Brain microvascular endothelial cell (primary cell): ENCODE measurements at regions not wholly inside any gene's neighbourhood (a gene's known extent, or its start where the extent isn't known, plus 50 kb on each side); places are given as distances from the start of the nearest gene placed in this dataset.

Source experiments
- DNase-seq: peaks from one replicate; pipeline ENCODE4 v3.0.0-alpha.2; 2020
- H3K27ac ChIP-seq: fragments of 250-450 bp; sonication (Bioruptor Pico); 2 replicates; pipeline ENCODE4 v1.5.1; 2020; ENCODE audit warnings: mild to moderate bottlenecking, moderate library complexity
- H3K27me3 ChIP-seq: fragments of 250-450 bp; sonication (Bioruptor Pico); replicated peaks from 2 replicates; pipeline ENCODE4 v1.5.1; 2020; ENCODE audit warnings: mild to moderate bottlenecking
- H3K36me3 ChIP-seq: fragments of 250-450 bp; sonication (Bioruptor Pico); replicated peaks from 2 replicates; pipeline ENCODE4 v1.5.1; 2020; ENCODE audit warnings: mild to moderate bottlenecking
- H3K4me3 ChIP-seq: 2 replicates; pipeline ENCODE4 v1.5.1; 2011; ENCODE audit warnings: low read depth, mild to moderate bottlenecking, control low read depth, low read length, moderate library complexity
- in situ Hi-C: cut with HindIII; loops from 2 replicates; pipeline ENCODE4 v1.10.0; 2017; ENCODE audit warnings: low sequenced_read_pairs, low pct_ligation_motif_present
- TF ChIP-seq, protein P1 (sequence below): IDR thresholded peaks from 2 replicates; pipeline ENCODE4 v1.5.1; 2011; ENCODE audit warnings: low read depth, mild to moderate bottlenecking, moderate library complexity, low read length, control low read depth, inconsistent platforms; ENCODE audit errors: missing control alignments

DNA sequence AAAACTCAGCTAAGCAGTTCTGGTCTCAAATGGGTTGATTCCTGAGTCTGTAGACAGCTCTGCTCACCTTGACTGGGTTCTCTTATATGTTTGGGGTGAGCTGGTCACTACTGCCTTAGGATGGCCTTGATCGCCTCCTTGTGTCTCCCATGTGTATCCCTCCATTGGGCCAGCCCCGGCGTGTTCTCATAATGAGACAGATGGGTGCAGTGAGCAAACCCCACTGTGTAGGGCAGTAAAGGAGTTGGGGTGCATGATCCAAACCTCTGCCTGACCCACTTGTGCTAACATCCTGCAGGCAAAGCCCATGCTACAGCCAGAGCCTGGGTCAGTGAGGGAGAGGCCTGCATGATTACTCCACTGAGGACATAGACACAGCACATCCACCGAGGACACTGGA, 657.6 kb downstream of the BRD1 start:
- Histone ChIP-seq H3K27ac (no peak overlapping the region), H3K36me3 (no peaks in the 10 kb centered on the region)
- in situ Hi-C loops: no loop called here

DNA sequence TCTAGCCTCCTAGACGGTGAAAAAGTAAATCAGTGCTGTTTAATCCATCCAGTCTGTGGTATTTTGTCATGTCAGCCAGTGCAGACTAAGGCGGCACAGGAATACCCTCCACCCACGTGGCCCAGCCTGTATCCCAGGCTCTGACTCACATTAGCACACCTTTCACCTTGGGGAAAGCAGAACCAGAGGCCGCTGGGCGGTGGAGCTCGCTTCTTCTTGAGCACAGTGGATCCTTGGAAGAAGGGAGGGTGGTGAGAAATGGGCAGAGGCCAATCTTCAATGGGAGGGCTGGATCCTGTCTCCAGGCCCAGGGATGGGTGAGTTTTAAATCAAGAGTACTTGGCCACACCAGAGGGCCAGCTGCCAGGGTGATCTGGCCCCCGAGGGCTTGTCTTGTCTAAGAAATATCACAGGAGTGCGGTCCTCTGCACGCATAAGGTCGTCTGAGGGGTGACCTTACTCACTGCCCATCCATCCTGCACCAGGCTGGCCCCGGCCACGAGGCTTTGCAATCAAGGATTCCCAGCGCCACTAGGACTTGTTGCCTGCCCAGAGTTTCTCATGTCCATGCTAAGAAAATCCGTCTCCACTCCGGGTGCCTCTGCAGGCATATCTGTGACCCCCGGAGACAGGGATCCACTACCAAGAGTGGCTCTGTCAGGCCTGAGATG, 658.5 kb downstream of the BRD1 start:
- in situ Hi-C loops: no loop called here
- H3K4me3 ChIP-seq: no peak overlapping the region
- DNase-seq: no peak
- no peaks in the 10 kb centered on the region for H3K36me3 ChIP-seq
- TF ChIP-seq, protein P1, sequence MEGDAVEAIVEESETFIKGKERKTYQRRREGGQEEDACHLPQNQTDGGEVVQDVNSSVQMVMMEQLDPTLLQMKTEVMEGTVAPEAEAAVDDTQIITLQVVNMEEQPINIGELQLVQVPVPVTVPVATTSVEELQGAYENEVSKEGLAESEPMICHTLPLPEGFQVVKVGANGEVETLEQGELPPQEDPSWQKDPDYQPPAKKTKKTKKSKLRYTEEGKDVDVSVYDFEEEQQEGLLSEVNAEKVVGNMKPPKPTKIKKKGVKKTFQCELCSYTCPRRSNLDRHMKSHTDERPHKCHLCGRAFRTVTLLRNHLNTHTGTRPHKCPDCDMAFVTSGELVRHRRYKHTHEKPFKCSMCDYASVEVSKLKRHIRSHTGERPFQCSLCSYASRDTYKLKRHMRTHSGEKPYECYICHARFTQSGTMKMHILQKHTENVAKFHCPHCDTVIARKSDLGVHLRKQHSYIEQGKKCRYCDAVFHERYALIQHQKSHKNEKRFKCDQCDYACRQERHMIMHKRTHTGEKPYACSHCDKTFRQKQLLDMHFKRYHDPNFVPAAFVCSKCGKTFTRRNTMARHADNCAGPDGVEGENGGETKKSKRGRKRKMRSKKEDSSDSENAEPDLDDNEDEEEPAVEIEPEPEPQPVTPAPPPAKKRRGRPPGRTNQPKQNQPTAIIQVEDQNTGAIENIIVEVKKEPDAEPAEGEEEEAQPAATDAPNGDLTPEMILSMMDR: no peak
- no peaks in the 10 kb centered on the region for H3K27me3 ChIP-seq
- H3K27ac ChIP-seq: no peak overlapping the region

More for the DNA sequence above, 657.6 kb downstream of the BRD1 start:
- no peak for DNase-seq
- H3K4me3 ChIP-seq: no peak overlapping the region
- no peaks in the 10 kb centered on the region for H3K27me3 ChIP-seq
- TF ChIP-seq, protein P1: no peak

DNA sequence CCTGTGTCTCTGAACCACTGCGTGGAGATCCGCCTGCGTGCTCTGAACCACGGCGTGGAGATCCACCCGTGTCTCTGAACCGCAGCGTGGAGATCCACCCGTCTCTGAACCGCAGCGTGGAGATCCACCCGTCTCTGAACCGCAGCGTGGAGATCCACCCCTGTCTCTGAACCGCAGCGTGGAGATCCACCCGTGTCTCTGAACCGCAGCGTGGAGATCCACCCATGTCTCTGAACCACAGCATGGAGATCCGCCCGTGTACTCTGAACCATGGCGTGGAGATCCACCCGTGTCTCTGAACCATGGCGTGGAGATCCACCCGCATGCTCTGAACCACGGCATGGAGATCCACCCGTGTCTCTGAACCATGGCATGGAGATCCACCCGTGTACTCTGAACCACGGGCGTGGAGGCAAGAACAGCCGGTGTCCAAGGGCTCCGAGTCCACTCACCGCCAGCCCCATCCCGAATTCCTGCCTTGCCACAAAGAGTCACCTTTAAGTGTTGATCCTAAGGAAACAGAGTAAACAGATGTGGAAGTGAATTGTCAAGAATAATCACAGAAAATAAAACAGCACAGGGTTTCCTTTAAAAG, 659.4 kb downstream of the BRD1 start:
- no peaks in the 10 kb centered on the region for H3K27me3 ChIP-seq
- H3K36me3 ChIP-seq: no peaks in the 10 kb centered on the region
- H3K27ac ChIP-seq: no peak overlapping the region
- no peak overlapping the region for H3K4me3 ChIP-seq
- no peak for DNase-seq
- in situ Hi-C loops: no loop called here
- TF ChIP-seq, protein P1: no peak

DNA sequence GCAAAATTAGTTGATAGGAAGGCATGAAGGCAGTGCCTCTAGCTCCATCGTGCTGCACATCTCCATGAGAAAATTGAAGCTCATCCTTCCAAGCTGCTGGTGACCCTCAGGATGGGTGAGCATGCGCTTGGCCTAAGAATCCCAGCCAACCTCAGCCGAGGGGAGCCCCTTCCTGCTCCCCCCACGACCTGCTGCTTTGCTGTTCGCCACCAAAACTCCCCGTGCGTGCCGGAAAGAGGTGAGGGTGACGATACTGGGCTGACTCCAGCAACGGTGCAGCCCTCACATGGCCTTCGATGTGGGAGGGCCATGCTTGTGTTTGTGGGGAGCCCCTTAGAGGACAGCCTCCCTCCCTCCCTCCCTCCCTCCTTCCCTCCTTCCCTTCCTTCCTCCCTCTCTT, 660.9 kb downstream of the BRD1 start:
- in situ Hi-C loops: no loop called here
- TF ChIP-seq, protein P1: no peak

DNA sequence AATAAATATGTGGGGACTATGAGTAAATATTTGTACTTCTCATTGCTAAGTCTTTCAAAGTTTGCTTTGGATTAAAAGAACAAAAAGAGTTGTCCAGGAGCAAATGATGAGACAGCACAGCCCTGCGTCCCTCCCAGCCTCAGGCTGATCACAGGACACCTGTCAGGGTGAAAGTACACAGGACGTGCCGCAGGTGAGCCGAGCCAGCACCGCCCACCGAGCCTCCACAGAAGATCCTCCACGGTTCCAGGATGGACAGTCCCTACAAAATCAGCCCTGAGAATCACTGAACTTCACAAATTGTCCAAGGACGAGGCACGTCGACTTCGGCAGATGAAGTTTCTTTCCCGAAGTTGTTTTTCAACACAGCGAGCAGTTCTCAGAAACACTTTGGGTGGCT, 661.5 kb downstream of the BRD1 start:
- no peak overlapping the region for H3K4me3 ChIP-seq
- no peak overlapping the region for H3K27ac ChIP-seq
- in situ Hi-C loops: no loop called here
- TF ChIP-seq, protein P1: no peak
- no peak for DNase-seq
- no peaks in the 10 kb centered on the region for H3K36me3 ChIP-seq
- H3K27me3 ChIP-seq: no peaks in the 10 kb centered on the region

More for the DNA sequence above, 660.9 kb downstream of the BRD1 start:
- H3K27me3 ChIP-seq: no peaks in the 10 kb centered on the region
- H3K36me3 ChIP-seq: no peaks in the 10 kb centered on the region
- H3K4me3 ChIP-seq: no peak overlapping the region
- DNase-seq: no peak
- H3K27ac ChIP-seq: no peak overlapping the region
